ENCODE measurements at regions not wholly inside any gene's neighbourhood (a gene's known extent, or its start where the extent isn't known, plus 50 kb on each side); places are given as distances from the start of the nearest gene placed in this dataset.

DNA sequence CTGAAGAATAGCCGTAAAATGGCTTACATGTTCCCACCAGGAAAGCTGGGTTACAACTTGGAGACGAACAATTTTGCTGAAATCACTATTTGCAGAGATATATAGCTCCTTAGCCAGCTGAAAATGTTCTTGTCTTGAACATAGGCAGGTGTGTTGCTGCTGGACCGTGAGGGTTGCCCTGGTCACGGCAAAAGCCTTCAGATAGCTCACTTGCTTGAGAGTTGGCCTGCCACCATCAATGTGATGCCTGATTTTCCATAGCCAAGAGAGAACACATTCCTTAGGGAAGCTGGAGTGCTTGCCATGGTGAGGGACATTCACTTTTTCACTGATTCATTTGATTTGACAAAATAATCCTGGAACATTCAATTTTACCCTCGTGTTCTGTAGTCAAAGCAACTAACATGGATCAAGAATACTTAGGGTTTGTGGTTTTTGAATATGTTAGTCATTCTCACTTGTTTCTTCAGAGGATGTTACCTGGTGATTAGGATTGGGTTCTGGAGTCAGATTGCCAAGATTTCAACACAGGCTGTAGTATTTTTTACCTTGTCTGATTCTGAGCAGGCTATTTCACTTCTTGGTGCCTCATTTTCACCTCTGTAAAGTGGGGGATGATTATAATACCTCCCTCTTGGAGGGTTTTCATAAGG is 536.9 kb downstream of the RAPGEF2 start:
- H3K27me3 ChIP-seq (replicated peaks; ENCODE audit: insufficient read depth, low read depth, low read length, poor library complexity), result no peaks in the 10 kb centered on the region
- no TSS peak for BruUV-seq (replicated peaks)
- CTCF ChIA-PET, result no interaction called here
- H3K4me1 ChIP-seq (ENCODE audit: insufficient read depth, low read length, poor library complexity, severe bottlenecking), result no peaks in the 10 kb centered on the region
- no peaks in the 10 kb centered on the region for H3K9me3 ChIP-seq (ENCODE audit: low read depth, low read length, poor library complexity, severe bottlenecking)
- no peak for DNase-seq (ENCODE audit: low spot score)
- TF ChIP-seq, protein P1, sequence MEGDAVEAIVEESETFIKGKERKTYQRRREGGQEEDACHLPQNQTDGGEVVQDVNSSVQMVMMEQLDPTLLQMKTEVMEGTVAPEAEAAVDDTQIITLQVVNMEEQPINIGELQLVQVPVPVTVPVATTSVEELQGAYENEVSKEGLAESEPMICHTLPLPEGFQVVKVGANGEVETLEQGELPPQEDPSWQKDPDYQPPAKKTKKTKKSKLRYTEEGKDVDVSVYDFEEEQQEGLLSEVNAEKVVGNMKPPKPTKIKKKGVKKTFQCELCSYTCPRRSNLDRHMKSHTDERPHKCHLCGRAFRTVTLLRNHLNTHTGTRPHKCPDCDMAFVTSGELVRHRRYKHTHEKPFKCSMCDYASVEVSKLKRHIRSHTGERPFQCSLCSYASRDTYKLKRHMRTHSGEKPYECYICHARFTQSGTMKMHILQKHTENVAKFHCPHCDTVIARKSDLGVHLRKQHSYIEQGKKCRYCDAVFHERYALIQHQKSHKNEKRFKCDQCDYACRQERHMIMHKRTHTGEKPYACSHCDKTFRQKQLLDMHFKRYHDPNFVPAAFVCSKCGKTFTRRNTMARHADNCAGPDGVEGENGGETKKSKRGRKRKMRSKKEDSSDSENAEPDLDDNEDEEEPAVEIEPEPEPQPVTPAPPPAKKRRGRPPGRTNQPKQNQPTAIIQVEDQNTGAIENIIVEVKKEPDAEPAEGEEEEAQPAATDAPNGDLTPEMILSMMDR (conservative IDR thresholded peaks at IDR 0.05; ENCODE audit: low read depth, low read length), result no peak
- no peak for TF ChIP-seq EZH2 (IDR thresholded peaks at IDR 0.05; ENCODE audit: borderline replicate concordance, low read depth, low read length, poor library complexity, severe bottlenecking)
- H3K27ac ChIP-seq (ENCODE audit: low read depth, low read length, poor library complexity, severe bottlenecking), result no peak overlapping the region
- intact Hi-C loops (cut with micrococcal nuclease; ENCODE audit: unreplicated experiment), result no loop called here
- POLR2A ChIA-PET (ENCODE audit: low non-redundant PET), result no interaction called here
- H3K4me3 ChIP-seq (ENCODE audit: low read depth, low read length, poor library complexity, severe bottlenecking), result no peak overlapping the region
- no peaks in the 10 kb centered on the region for H3K36me3 ChIP-seq (ENCODE audit: insufficient read depth, low read length, poor library complexity, severe bottlenecking)

DNA sequence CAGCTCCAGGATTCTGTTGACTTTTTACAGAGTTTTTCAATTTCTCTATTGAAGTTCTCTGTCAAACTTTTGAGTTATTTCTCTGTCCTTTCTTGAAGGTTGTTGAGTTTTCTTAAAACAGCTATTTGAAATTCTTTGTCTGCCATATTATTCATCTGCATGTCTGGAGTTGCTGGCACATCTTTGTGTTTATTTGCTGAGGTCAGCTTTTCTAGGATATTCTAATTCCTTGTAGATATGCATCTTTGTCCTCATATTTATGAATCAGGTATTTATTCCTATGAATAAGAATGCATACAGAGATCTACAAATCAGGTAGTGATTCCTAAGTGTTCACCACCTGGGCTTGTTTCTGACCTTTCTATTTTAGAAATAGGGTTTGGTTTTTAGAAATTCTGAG is 546.4 kb downstream of the RAPGEF2 start:
- Histone ChIP-seq H3K27ac (ENCODE audit: low read depth, low read length, poor library complexity, severe bottlenecking) (no peak overlapping the region), H3K27me3 (replicated peaks; ENCODE audit: insufficient read depth, low read depth, low read length, poor library complexity) (no peaks in the 10 kb centered on the region), H3K4me3 (ENCODE audit: low read depth, low read length, poor library complexity, severe bottlenecking) (no peak overlapping the region), H3K4me1 (ENCODE audit: insufficient read depth, low read length, poor library complexity, severe bottlenecking) (no peaks in the 10 kb centered on the region), H3K36me3 (ENCODE audit: insufficient read depth, low read length, poor library complexity, severe bottlenecking) (no peaks in the 10 kb centered on the region), H3K9me3 (ENCODE audit: low read depth, low read length, poor library complexity, severe bottlenecking) (peaks cover 11% of the 10 kb centered on the region)
- DNase-seq (ENCODE audit: low spot score), result no peak
- ChIA-PET CTCF (no interaction called here), POLR2A (ENCODE audit: low non-redundant PET) (no interaction called here)
- no TSS peak for BruUV-seq (replicated peaks)
- intact Hi-C loops (cut with micrococcal nuclease; ENCODE audit: unreplicated experiment), result no loop called here
- TF ChIP-seq, protein P1 (conservative IDR thresholded peaks at IDR 0.05; ENCODE audit: low read depth, low read length), result no peak
- TF ChIP-seq EZH2 (IDR thresholded peaks at IDR 0.05; ENCODE audit: borderline replicate concordance, low read depth, low read length, poor library complexity, severe bottlenecking), result no peak

DNA sequence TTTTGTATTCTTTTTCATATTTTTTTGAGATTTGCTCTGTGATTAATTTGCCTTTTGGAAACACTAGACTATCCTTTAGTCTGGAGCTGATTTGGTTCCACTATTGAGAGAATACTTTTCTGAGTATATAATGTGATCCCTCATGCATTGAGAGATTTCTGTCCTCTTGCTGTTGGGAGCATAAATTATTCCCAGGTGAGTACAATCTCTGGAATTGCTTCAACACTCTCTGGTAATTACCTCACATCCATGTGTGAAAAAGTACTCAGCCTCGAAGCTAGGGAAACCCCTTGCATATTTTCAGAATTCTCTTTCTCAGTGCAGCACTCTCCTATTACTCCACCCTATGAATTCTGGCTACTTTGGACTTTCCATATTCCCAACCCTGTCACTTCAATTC is 550.0 kb downstream of the RAPGEF2 start:
- TF ChIP-seq EZH2 (IDR thresholded peaks at IDR 0.05; ENCODE audit: borderline replicate concordance, low read depth, low read length, poor library complexity, severe bottlenecking), result no peak
- TF ChIP-seq, protein P1 (conservative IDR thresholded peaks at IDR 0.05; ENCODE audit: low read depth, low read length), result no peak
- Histone ChIP-seq H3K4me1 (ENCODE audit: insufficient read depth, low read length, poor library complexity, severe bottlenecking) (no peaks in the 10 kb centered on the region), H3K27me3 (replicated peaks; ENCODE audit: insufficient read depth, low read depth, low read length, poor library complexity) (no peaks in the 10 kb centered on the region), H3K4me3 (ENCODE audit: low read depth, low read length, poor library complexity, severe bottlenecking) (no peak overlapping the region), H3K36me3 (ENCODE audit: insufficient read depth, low read length, poor library complexity, severe bottlenecking) (no peaks in the 10 kb centered on the region), H3K9me3 (ENCODE audit: low read depth, low read length, poor library complexity, severe bottlenecking) (peaks cover 11% of the 10 kb centered on the region), H3K27ac (ENCODE audit: low read depth, low read length, poor library complexity, severe bottlenecking) (no peak overlapping the region)
- intact Hi-C loops (cut with micrococcal nuclease; ENCODE audit: unreplicated experiment), result no loop called here
- CTCF ChIA-PET, result no interaction called here
- no peak for DNase-seq (ENCODE audit: low spot score)
- no TSS peak for BruUV-seq (replicated peaks)
- POLR2A ChIA-PET (ENCODE audit: low non-redundant PET), result no interaction called here

Data from A673 (cell line).